Activated CD8-positive, alpha-beta T cell treated with anti-CD3 and anti-CD28 coated beads for 36 hours (primary cell): ENCODE measurements at regions not wholly inside any gene's neighbourhood (a gene's known extent, or its start where the extent isn't known, plus 50 kb on each side); places are given as distances from the start of the nearest gene placed in this dataset.

Experiments
- ATAC-seq: fragments of 200-7000 bp; cut with Tn5 transposase; one replicate; pipeline ENCODE4 v1.10.0; 2021; ENCODE audit warnings: mild to moderate bottlenecking, moderate library complexity
- CTCF ChIA-PET: fragments of 350-600 bp; sonication (Branson Sonifier 250); formaldehyde crosslinking; loops from one replicate; lab custom pipeline; 2021; ENCODE audit warnings: antibody characterized with exemption; lab: Charles Lee
- POLR2A ChIA-PET: fragments of 350-600 bp; sonication (Branson Sonifier 250); formaldehyde crosslinking; loops from one replicate; lab custom pipeline; 2021; ENCODE audit warnings: antibody characterized with exemption; lab: Charles Lee
- DNase-seq: peaks from one replicate; pipeline ENCODE4 v3.0.0-alpha.2; 2020
- H3K27ac Mint-ChIP-seq: one replicate; pipeline ENCODE4 v1.8.0; 2021; ENCODE audit warnings: mild to moderate bottlenecking, mixed read lengths
- H3K27me3 Mint-ChIP-seq: one replicate; pipeline ENCODE4 v1.8.0; 2021; ENCODE audit warnings: mixed read lengths
- H3K36me3 Mint-ChIP-seq: one replicate; pipeline ENCODE4 v1.8.0; 2021; ENCODE audit warnings: low read depth, mixed read lengths
- H3K4me1 Mint-ChIP-seq: one replicate; pipeline ENCODE4 v1.8.0; 2021; ENCODE audit warnings: low read depth, mixed read lengths
- H3K4me3 Mint-ChIP-seq: one replicate; pipeline ENCODE4 v1.8.0; 2021; ENCODE audit warnings: mild to moderate bottlenecking, moderate library complexity, mixed read lengths
- H3K9me3 Mint-ChIP-seq: one replicate; pipeline ENCODE4 v1.8.0; 2021; ENCODE audit warnings: mixed read lengths
- CTCF ChIP-seq: fragments of 200-600 bp; IDR thresholded peaks from one replicate; pipeline ENCODE4 v1.8.0; 2022; ENCODE audit warnings: antibody characterized with exemption, mild to moderate bottlenecking
- intact Hi-C: fragments of 100-400 bp; cut with micrococcal nuclease; formaldehyde crosslinking; loops from one replicate; pipeline ENCODE4 v1.10.0; 2022

DNA sequence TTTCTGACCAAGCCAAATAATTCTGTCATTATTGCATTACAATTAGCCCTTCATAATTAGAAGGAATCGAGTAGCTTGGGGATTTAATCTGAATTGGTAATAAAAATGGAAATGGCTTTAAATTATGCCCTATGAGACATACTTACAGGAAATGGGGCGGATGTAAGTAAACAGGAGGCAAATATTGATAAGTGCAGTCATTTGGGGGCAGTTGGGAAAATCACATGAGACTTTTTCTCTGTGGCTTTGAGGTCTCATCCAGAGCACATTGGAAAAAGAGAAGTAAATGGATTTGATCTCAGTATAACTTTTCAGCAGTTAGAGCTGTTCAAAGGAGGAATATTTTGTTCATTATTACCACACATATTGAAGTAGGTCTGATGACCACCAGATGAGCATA, 307.8 kb upstream of the POM121L12 start:
- Mint-ChIP-seq H3K4me3 (no peak overlapping the region), H3K27me3 (no peaks in the 10 kb centered on the region), H3K36me3 (no peaks in the 10 kb centered on the region), H3K27ac (no peak overlapping the region), H3K9me3 (peaks cover 15% of the 10 kb centered on the region), H3K4me1 (no peaks in the 10 kb centered on the region)
- ChIA-PET POLR2A (no interaction called here), CTCF (no interaction called here)
- no peak for DNase-seq
- intact Hi-C loops, result no loop called here
- no peak for ATAC-seq
- TF ChIP-seq CTCF, result no peak

GRCh38 chr7:52726986-52727385, 308.4 kb upstream of the POM121L12 start:
- Mint-ChIP-seq H3K27me3 (no peaks in the 10 kb centered on the region), H3K9me3 (peaks cover 18% of the 10 kb centered on the region), H3K36me3 (no peaks in the 10 kb centered on the region), H3K27ac (no peak overlapping the region), H3K4me1 (no peaks in the 10 kb centered on the region), H3K4me3 (no peak overlapping the region)
- no peak for ATAC-seq
- no peak for DNase-seq
- intact Hi-C loops, result no loop called here
- TF ChIP-seq CTCF, result no peak
- CTCF ChIA-PET, result no interaction called here
- POLR2A ChIA-PET, result no interaction called here

GRCh38 chr7:52726493-52726892, 308.9 kb upstream of the POM121L12 start:
- POLR2A ChIA-PET, result no interaction called here
- Mint-ChIP-seq H3K4me3 (no peak overlapping the region), H3K27me3 (no peaks in the 10 kb centered on the region), H3K27ac (no peak overlapping the region), H3K9me3 (peaks cover 14% of the 10 kb centered on the region), H3K36me3 (no peaks in the 10 kb centered on the region), H3K4me1 (no peaks in the 10 kb centered on the region)
- no peak for ATAC-seq
- CTCF ChIA-PET, result no interaction called here
- no peak for DNase-seq
- intact Hi-C loops, result no loop called here
- TF ChIP-seq CTCF, result no peak

DNA sequence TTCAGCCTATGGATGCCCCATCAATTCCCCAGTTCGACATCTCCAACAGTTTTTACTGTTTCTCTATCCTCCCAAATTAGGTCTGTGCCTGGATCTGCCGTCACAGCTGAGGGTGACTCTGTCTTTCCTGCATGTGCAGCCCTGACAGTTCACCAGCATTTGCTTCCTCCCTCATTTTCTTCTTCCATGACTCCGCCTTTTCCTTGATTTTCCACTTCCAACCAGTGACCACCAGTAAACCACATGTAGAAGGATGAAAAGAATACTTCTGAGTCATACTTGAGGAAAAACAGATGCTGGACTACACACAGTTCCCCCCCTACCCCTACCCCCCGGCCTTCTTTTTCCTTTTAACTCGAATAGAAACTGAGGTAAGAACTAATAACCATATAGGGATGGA, 311.8 kb upstream of the POM121L12 start:
- intact Hi-C loops, result no loop called here
- H3K4me1 Mint-ChIP-seq, result no peaks in the 10 kb centered on the region

GRCh38 chr7:52720856-52721255, 314.6 kb upstream of the POM121L12 start:
- POLR2A ChIA-PET, result no interaction called here
- Mint-ChIP-seq H3K27me3 (no peaks in the 10 kb centered on the region), H3K4me1 (no peaks in the 10 kb centered on the region), H3K27ac (no peak overlapping the region), H3K4me3 (no peak overlapping the region), H3K9me3 (peaks cover 7% of the 10 kb centered on the region), H3K36me3 (no peaks in the 10 kb centered on the region)
- intact Hi-C loops, result no loop called here
- no peak for TF ChIP-seq CTCF
- CTCF ChIA-PET, result no interaction called here
- no peak for DNase-seq
- no peak for ATAC-seq

More for the DNA sequence above, 311.8 kb upstream of the POM121L12 start:
- TF ChIP-seq CTCF, result no peak
- POLR2A ChIA-PET, result no interaction called here
- no peak for ATAC-seq
- CTCF ChIA-PET, result no interaction called here
- Mint-ChIP-seq H3K36me3 (no peaks in the 10 kb centered on the region), H3K27ac (no peak overlapping the region), H3K9me3 (peaks cover 10% of the 10 kb centered on the region), H3K4me3 (no peak overlapping the region), H3K27me3 (no peaks in the 10 kb centered on the region)
- DNase-seq, result no peak
